Aorta (tissue), 5 donors: ENCODE measurements at regions not wholly inside any gene's neighbourhood (a gene's known extent, or its start where the extent isn't known, plus 50 kb on each side); places are given as distances from the start of the nearest gene placed in this dataset.

Experiments used
- ATAC-seq: fragments of 200-7000 bp; cut with Tn5 transposase; one replicate; pipeline ENCODE4 v1.9.1; 2022; ENCODE audit warnings: moderate library complexity; ENCODE audit not compliant: low FRiP score
- DNase-seq, 2 donors: peaks; one replicate each; pipeline ENCODE4 v3.0.0-alpha.2; 2020
- H3K27ac ChIP-seq, 2 donors: one replicate each; pipeline ENCODE4 v1.5.1; 2013; ENCODE audit warnings: low read length in 2 of 2, mild to moderate bottlenecking in 2 of 2, moderate library complexity in 2 of 2, control low read depth in 1 of 2, inconsistent platforms in 1 of 2, low read depth in 1 of 2
- H3K27me3 ChIP-seq, 2 donors: one replicate each; pipeline ENCODE4 v1.6.1; 2013; ENCODE audit warnings: control low read depth in 1 of 2, low read length in 1 of 2, mild to moderate bottlenecking in 1 of 2, moderate library complexity in 1 of 2; ENCODE audit not compliant: insufficient read depth in 2 of 2, control insufficient read depth in 1 of 2
- H3K36me3 ChIP-seq, 2 donors: one replicate each; pipeline ENCODE4 v1.6.1; 2013; ENCODE audit warnings: control low read depth in 1 of 2, low read length in 1 of 2, mild to moderate bottlenecking in 1 of 2; ENCODE audit not compliant: insufficient read depth in 2 of 2, control insufficient read depth in 1 of 2
- H3K4me1 ChIP-seq, 2 donors: one replicate each; pipeline ENCODE4 v1.6.1; 2013; ENCODE audit warnings: low read length in 2 of 2, control low read depth in 1 of 2, mild to moderate bottlenecking in 1 of 2, moderate library complexity in 1 of 2; ENCODE audit not compliant: insufficient read depth in 2 of 2, control insufficient read depth in 1 of 2
- H3K4me3 ChIP-seq, 2 donors: one replicate each; pipeline ENCODE4 v1.5.1; 2013; ENCODE audit warnings: low read length in 2 of 2, control low read depth in 1 of 2, mild to moderate bottlenecking in 1 of 2
- H3K9me3 ChIP-seq: one replicate; pipeline ENCODE4 v1.6.1; 2013; ENCODE audit warnings: mild to moderate bottlenecking, low read length; ENCODE audit not compliant: control insufficient read depth
- WGBS, 2 donors: extraction: QIAGEN DNeasy Blood & Tissue Kit; methylation state at CpG; one replicate each; pipeline ENCODE4 v1.1.7; 2013; 5-methylcytosine and 5-hydroxymethylcytosine counted together
- intact Hi-C, 2 donors: fragments of 100-400 bp; cut with DNase I; formaldehyde crosslinking; loops; one replicate each; pipeline versions ENCODE4 v1.14.2 to v1.15.0; 2022
- donor health status: healthy with polysubstance abuse.
- donor health status: Bipolar disorder and iron deficiency.
- donor health status: DM: no; HTN: no; CAD: no.
- donor health status: DM: no; HTN: no; CAD: no.
- donor health status: DM: yes; HTN: yes; CAD: no.

DNA sequence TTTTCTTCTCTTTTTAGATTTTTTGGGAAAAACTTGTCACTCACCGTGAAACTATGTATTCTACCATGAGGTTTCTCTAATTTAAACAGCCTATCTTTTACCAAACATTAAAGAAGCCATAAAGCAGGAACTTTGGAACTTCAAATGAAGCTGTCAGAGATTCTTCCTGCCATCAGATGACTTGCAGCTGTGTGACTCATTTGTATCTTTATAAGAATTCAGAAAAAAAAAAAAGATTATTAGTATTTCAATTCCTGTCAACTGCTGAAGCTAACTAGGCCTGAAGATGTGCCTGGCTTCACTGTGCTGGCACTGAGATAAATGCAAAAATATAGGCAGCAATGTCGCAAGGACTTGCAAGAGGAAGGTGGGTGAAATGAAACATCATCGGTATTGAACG lies 1399.1 kb upstream of the PIK3C3 start:
- Histone ChIP-seq H3K27ac (no peak overlapping the region), H3K36me3 (no peaks in the 10 kb centered on the region), H3K27me3 (no peaks in the 10 kb centered on the region), H3K4me1 (no peaks in the 10 kb centered on the region), H3K4me3 (no peak overlapping the region), H3K9me3 (no peaks in the 10 kb centered on the region)
- no peak for DNase-seq
- ATAC-seq = no peak
- 89 to 90% methylated on average over 4 of the region's 4 CpGs for WGBS, 2 donors
- intact Hi-C loops = no loop called here

GRCh38 chr18:40553029-40553428 lies 1402.0 kb upstream of the PIK3C3 start:
- DNase-seq (no peak), ATAC-seq (no peak)
- Histone ChIP-seq H3K4me1 (no peaks in the 10 kb centered on the region), H3K27me3 (no peaks in the 10 kb centered on the region), H3K27ac (no peak overlapping the region), H3K9me3 (no peaks in the 10 kb centered on the region), H3K36me3 (no peaks in the 10 kb centered on the region), H3K4me3 (no peak overlapping the region)
- intact Hi-C loops = no loop called here

GRCh38 chr18:40546875-40547274 lies 1408.2 kb upstream of the PIK3C3 start:
- ATAC-seq (no peak), DNase-seq (no peak)
- intact Hi-C loops = no loop called here
- peaks cover 2% of the 10 kb centered on the region for H3K9me3 ChIP-seq
- no peak overlapping the region for H3K27ac ChIP-seq
- H3K36me3 ChIP-seq = no peaks in the 10 kb centered on the region
- peaks cover 0 to 1% of the 10 kb centered on the region in 2 donors for H3K27me3 ChIP-seq
- no peak overlapping the region for H3K4me3 ChIP-seq
- WGBS, 2 donors = 52 to 62% methylated on average over 3 of the region's 3 CpGs
- H3K4me1 ChIP-seq = no peaks in the 10 kb centered on the region

DNA sequence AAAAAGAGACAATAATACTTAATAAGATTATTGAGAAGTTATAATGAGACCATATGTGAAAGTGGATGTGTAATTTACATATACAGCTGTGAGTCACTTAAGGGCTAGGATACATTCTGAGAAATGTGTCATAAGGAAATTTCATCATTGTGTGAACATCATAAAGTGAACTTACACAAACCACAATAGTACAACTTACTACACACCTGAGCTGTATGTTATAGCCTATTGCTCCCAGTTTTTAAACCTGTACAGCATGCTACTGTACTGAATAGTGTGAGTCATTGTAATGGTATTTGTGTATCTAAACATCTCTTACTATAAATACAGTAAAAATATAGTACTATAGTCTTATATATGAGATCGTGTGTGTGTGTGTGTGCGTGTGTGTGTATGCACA lies 1420.3 kb upstream of the PIK3C3 start:
- intact Hi-C loops = no loop called here
- H3K9me3 ChIP-seq = no peaks in the 10 kb centered on the region
- WGBS, 2 donors = 58 to 65% methylated on average over 2 of the region's 2 CpGs
- H3K4me3 ChIP-seq = no peak overlapping the region
- no peaks in the 10 kb centered on the region for H3K4me1 ChIP-seq
- DNase-seq = no peak
- H3K27me3 ChIP-seq = no peaks in the 10 kb centered on the region
- H3K36me3 ChIP-seq = no peaks in the 10 kb centered on the region
- H3K27ac ChIP-seq = no peak overlapping the region
- no peak for ATAC-seq

DNA sequence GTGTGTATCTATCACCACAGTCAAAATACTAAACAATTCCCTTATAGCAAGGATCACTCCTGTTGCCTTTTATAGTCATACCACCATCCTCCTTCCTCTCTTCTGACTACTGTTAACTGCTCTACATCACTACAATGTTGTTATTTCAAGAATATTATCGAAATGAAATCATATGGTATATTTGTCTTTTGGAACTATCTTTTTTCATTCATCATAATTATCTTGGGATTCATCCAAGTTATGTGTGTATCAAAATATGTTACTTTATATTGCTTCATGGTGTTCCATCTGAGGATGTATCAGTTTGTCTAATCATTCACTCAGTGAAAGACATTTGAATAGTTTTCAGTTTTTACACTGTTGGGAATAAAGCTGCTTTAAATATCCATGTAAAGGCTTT lies 1423.0 kb upstream of the PIK3C3 start:
- Histone ChIP-seq H3K4me1 (no peaks in the 10 kb centered on the region), H3K27ac (no peak overlapping the region), H3K4me3 (no peak overlapping the region), H3K27me3 (no peaks in the 10 kb centered on the region), H3K9me3 (no peaks in the 10 kb centered on the region), H3K36me3 (no peaks in the 10 kb centered on the region)
- DNase-seq (no peak), ATAC-seq (no peak)
- intact Hi-C loops = no loop called here
- WGBS, 2 donors = 20 to 27% methylated on average over 1 of the region's 1 CpG

GRCh38 chr18:40531051-40531450 lies 1424.0 kb upstream of the PIK3C3 start:
- Histone ChIP-seq H3K9me3 (no peaks in the 10 kb centered on the region), H3K4me3 (no peak overlapping the region), H3K36me3 (no peaks in the 10 kb centered on the region), H3K4me1 (no peaks in the 10 kb centered on the region), H3K27me3 (no peaks in the 10 kb centered on the region), H3K27ac (no peak overlapping the region)
- intact Hi-C loops = no loop called here
- no peak for DNase-seq
- ATAC-seq = no peak
- WGBS, 2 donors = 61 to 70% methylated on average over 2 of the region's 2 CpGs

DNA sequence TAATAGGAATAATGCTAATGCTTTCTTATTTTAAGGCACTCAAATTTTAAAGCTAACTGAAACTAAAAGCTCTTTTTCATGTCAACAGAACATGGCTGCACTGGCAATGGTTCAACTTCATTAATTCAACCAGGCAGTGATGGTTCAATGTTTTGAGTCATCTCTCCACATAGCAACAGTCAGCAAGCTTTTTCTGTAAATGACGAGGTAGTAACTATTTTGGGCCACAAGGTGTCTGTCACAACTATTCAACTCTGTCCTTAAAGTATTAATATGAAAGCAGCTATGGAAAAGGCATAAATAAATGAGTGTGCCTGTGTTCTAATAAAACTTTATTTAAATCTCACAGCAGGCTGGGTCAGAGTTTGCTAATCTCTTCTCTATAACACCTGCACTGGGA lies 1425.6 kb upstream of the PIK3C3 start:
- no peak for ATAC-seq
- 39 to 48% methylated on average over 1 of the region's 1 CpG for whole genome bisulfite sequencing, 2 donors
- H3K9me3 ChIP-seq = no peaks in the 10 kb centered on the region
- no peak for DNase-seq
- intact Hi-C loops = no loop called here
- H3K27me3 ChIP-seq = no peaks in the 10 kb centered on the region
- H3K27ac ChIP-seq = no peak overlapping the region
- no peak overlapping the region for H3K4me3 ChIP-seq
- H3K36me3 ChIP-seq = no peaks in the 10 kb centered on the region
- no peaks in the 10 kb centered on the region for H3K4me1 ChIP-seq

- 34 to 38% methylated on average over 1 of the region's 1 CpG for WGBS, 2 donors
- ATAC-seq (no peak), DNase-seq (no peak)
- Histone ChIP-seq H3K27ac (no peak overlapping the region), H3K27me3 (no peaks in the 10 kb centered on the region), H3K4me1 (no peaks in the 10 kb centered on the region), H3K9me3 (no peaks in the 10 kb centered on the region), H3K36me3 (no peaks in the 10 kb centered on the region), H3K4me3 (no peak overlapping the region)
- intact Hi-C loops = no loop called here
These were observed 1430.2 kb upstream of the PIK3C3 start for GRCh38 chr18:40524881-40525280.

GRCh38 chr18:40523287-40523686 lies 1431.7 kb upstream of the PIK3C3 start:
- Histone ChIP-seq H3K4me3 (no peak overlapping the region), H3K36me3 (no peaks in the 10 kb centered on the region), H3K27ac (no peak overlapping the region), H3K9me3 (no peaks in the 10 kb centered on the region), H3K4me1 (no peaks in the 10 kb centered on the region), H3K27me3 (no peaks in the 10 kb centered on the region)
- intact Hi-C loops = no loop called here
- ATAC-seq = no peak
- no peak for DNase-seq
- 89 to 93% methylated on average over 1 of the region's 1 CpG for WGBS, 2 donors
